ENCODE measurements at regions not wholly inside any gene's neighbourhood (a gene's known extent, or its start where the extent isn't known, plus 50 kb on each side); places are given as distances from the start of the nearest gene placed in this dataset.

DNA sequence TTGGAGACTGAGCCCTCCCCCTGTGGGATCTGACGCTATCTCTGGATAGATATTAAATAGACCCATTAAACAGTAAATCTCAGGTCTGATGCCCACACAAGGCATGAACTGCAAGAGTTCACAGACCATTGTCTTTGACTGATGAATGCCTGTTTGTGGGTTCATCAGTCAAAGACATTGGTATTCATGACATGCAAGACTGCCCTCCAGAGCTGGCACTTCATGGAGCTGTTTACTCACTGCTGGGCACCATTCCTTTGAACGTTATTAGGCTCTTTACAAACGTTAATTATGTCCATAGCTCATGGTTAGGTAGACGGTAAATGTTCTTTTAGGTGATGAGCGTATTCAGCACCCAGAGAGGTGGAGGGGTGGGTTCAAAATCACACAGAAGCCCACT lies 111.8 kb upstream of the PABPC3 start:
- no peak for ATAC-seq
- no peak overlapping the region for H3K4me3 ChIP-seq (ENCODE audit: low read depth in 2 of 2, low read length in 2 of 2)
- no peak for DNase-seq (ENCODE audit: low read depth, low spot score)
- peaks cover 3% of the 10 kb centered on the region for H3K27me3 ChIP-seq (ENCODE audit: control insufficient read depth, insufficient read depth, low read length)
- intact Hi-C loops (cut with micrococcal nuclease; ENCODE audit: unreplicated experiment) (no loop called here), in situ Hi-C loops (cut with HindIII; ENCODE audit: low pct_unique_long_range_greater_than_20kb, low sequenced_read_pairs) (no loop called here)
- no peaks in the 10 kb centered on the region for H3K36me3 ChIP-seq (ENCODE audit: control insufficient read depth, insufficient read depth, low read length)
- no TSS peak for BruUV-seq (replicated peaks)
- POLR2A ChIA-PET: no interaction called here
- no peak overlapping the region for H3K27ac ChIP-seq (ENCODE audit: low read length)
- TF ChIP-seq TCF7L2 (IDR thresholded peaks at IDR 0.05; ENCODE audit: low read depth, low read length) (no peak), SIN3A (IDR thresholded peaks at IDR 0.05; ENCODE audit: borderline replicate concordance, insufficient read depth, low read depth, low read length) (no peak), POLR2AphosphoS5 (IDR thresholded peaks at IDR 0.05; ENCODE audit: low read depth, low read length) (no peak)
- TF ChIP-seq, protein P1, sequence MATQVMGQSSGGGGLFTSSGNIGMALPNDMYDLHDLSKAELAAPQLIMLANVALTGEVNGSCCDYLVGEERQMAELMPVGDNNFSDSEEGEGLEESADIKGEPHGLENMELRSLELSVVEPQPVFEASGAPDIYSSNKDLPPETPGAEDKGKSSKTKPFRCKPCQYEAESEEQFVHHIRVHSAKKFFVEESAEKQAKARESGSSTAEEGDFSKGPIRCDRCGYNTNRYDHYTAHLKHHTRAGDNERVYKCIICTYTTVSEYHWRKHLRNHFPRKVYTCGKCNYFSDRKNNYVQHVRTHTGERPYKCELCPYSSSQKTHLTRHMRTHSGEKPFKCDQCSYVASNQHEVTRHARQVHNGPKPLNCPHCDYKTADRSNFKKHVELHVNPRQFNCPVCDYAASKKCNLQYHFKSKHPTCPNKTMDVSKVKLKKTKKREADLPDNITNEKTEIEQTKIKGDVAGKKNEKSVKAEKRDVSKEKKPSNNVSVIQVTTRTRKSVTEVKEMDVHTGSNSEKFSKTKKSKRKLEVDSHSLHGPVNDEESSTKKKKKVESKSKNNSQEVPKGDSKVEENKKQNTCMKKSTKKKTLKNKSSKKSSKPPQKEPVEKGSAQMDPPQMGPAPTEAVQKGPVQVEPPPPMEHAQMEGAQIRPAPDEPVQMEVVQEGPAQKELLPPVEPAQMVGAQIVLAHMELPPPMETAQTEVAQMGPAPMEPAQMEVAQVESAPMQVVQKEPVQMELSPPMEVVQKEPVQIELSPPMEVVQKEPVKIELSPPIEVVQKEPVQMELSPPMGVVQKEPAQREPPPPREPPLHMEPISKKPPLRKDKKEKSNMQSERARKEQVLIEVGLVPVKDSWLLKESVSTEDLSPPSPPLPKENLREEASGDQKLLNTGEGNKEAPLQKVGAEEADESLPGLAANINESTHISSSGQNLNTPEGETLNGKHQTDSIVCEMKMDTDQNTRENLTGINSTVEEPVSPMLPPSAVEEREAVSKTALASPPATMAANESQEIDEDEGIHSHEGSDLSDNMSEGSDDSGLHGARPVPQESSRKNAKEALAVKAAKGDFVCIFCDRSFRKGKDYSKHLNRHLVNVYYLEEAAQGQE (IDR thresholded peaks at IDR 0.05; ENCODE audit: insufficient read depth in 1 of 2, low read depth in 2 of 2, low read length in 1 of 2): no peak
- TF ChIP-seq, protein P2, sequence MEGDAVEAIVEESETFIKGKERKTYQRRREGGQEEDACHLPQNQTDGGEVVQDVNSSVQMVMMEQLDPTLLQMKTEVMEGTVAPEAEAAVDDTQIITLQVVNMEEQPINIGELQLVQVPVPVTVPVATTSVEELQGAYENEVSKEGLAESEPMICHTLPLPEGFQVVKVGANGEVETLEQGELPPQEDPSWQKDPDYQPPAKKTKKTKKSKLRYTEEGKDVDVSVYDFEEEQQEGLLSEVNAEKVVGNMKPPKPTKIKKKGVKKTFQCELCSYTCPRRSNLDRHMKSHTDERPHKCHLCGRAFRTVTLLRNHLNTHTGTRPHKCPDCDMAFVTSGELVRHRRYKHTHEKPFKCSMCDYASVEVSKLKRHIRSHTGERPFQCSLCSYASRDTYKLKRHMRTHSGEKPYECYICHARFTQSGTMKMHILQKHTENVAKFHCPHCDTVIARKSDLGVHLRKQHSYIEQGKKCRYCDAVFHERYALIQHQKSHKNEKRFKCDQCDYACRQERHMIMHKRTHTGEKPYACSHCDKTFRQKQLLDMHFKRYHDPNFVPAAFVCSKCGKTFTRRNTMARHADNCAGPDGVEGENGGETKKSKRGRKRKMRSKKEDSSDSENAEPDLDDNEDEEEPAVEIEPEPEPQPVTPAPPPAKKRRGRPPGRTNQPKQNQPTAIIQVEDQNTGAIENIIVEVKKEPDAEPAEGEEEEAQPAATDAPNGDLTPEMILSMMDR (IDR thresholded peaks at IDR 0.05): no peak
- peaks cover 4% of the 10 kb centered on the region; the same call in 1 of the 2 replicates for H3K4me1 ChIP-seq (ENCODE audit: control insufficient read depth, insufficient read depth, low read length)
- no peaks in the 10 kb centered on the region for H3K9me3 ChIP-seq (ENCODE audit: control insufficient read depth, insufficient read depth, low read depth, low read length)
- CTCF ChIA-PET: no interaction called here

DNA sequence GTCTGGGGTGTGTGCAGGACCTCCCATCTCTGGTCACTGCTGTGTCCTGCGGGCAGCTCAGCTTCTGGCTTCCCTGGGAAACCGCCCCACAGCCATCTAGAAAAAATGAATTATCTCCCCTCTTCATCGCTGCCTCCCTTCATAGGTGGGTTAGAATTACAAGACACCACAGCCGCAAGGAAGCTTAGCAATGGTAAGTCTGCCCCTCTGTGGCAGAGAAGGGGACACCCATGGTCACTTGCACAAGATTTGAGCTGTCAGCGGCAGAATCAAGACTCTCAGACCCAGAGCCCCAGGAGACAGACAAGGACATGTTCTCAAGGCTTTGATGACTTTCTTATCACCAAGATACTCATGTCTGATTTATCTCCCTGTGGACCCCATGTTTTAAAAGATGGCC lies 110.8 kb upstream of the PABPC3 start:
- in situ Hi-C loops (cut with HindIII; ENCODE audit: low pct_unique_long_range_greater_than_20kb, low sequenced_read_pairs) (no loop called here), intact Hi-C loops (cut with micrococcal nuclease; ENCODE audit: unreplicated experiment) (no loop called here)
- ChIA-PET CTCF (interaction anchor here (0.6 kb wide), 1 partner anchor 130 kb away, joined by 4 read pairs; no protein-coding TSS in a partner anchor), POLR2A (no interaction called here)
- ATAC-seq (no peak), DNase-seq (ENCODE audit: low read depth, low spot score) (no peak)
- H3K9me3 ChIP-seq (ENCODE audit: control insufficient read depth, insufficient read depth, low read depth, low read length): no peaks in the 10 kb centered on the region
- peaks cover 3% of the 10 kb centered on the region for H3K27me3 ChIP-seq (ENCODE audit: control insufficient read depth, insufficient read depth, low read length)
- BruUV-seq (replicated peaks): no TSS peak
- TF ChIP-seq, protein P2 (IDR thresholded peaks at IDR 0.05): no peak
- TF ChIP-seq, protein P1 (IDR thresholded peaks at IDR 0.05; ENCODE audit: insufficient read depth in 1 of 2, low read depth in 2 of 2, low read length in 1 of 2): no peak
- TF ChIP-seq TCF7L2 (IDR thresholded peaks at IDR 0.05; ENCODE audit: low read depth, low read length) (no peak), SIN3A (IDR thresholded peaks at IDR 0.05; ENCODE audit: borderline replicate concordance, insufficient read depth, low read depth, low read length) (no peak), POLR2AphosphoS5 (IDR thresholded peaks at IDR 0.05; ENCODE audit: low read depth, low read length) (no peak)
- no peak overlapping the region for H3K4me3 ChIP-seq (ENCODE audit: low read depth in 2 of 2, low read length in 2 of 2)
- H3K36me3 ChIP-seq (ENCODE audit: control insufficient read depth, insufficient read depth, low read length): no peaks in the 10 kb centered on the region
- H3K4me1 ChIP-seq (ENCODE audit: control insufficient read depth, insufficient read depth, low read length): peaks cover 4% of the 10 kb centered on the region; the same call in 1 of the 2 replicates
- H3K27ac ChIP-seq (ENCODE audit: low read length): no peak overlapping the region
